GM21447 (cell line): ENCODE measurements at regions not wholly inside any gene's neighbourhood (a gene's known extent, or its start where the extent isn't known, plus 50 kb on each side); places are given as distances from the start of the nearest gene placed in this dataset.

Source experiments
- ATAC-seq: cut with Tn5 transposase; IDR thresholded peaks from one replicate; pipeline ENCODE4 v1.9.1; 2021; ENCODE audit not compliant: unreplicated experiment

GRCh38 chr12:106004289-106004688 is 134.5 kb downstream of the NUAK1 start:
- no peak for ATAC-seq

- ATAC-seq: no peak
Measured at GRCh38 chr12:106006382-106006781, 132.4 kb downstream of the NUAK1 start.

- no peak for ATAC-seq
Measured at GRCh38 chr12:106006940-106007339, 131.8 kb downstream of the NUAK1 start.

- ATAC-seq: no peak
Measured at GRCh38 chr12:106010741-106011140, 128.0 kb downstream of the NUAK1 start.
